Transverse colon (tissue), 4 donors: ENCODE measurements at regions not wholly inside any gene's neighbourhood (a gene's known extent, or its start where the extent isn't known, plus 50 kb on each side); places are given as distances from the start of the nearest gene placed in this dataset.

Source experiments
- CTCF ChIP-seq, 5 experiments: fragments of 200-600 bp in 3 of 5; fragments of 450-650 bp in 2 of 5; sonication (generic) in 3 of 5; IDR thresholded peaks; 1 replicate in 2 of 5; 2 replicates in 3 of 5; pipeline ENCODE4 v1.5.1; 2016 to 2017; ENCODE audit warnings: antibody characterized with exemption in 5 of 5, inconsistent platforms in 3 of 5, mild to moderate bottlenecking in 2 of 5, moderate library complexity in 1 of 5
- POLR2A ChIP-seq: fragments of 450-650 bp; IDR thresholded peaks from one replicate; pipeline ENCODE4 v1.6.1; 2016; ENCODE audit warnings: antibody characterized with exemption, mild to moderate bottlenecking, moderate library complexity
- POLR2AphosphoS5 ChIP-seq, 3 donors: sonication (generic); formaldehyde crosslinking; IDR thresholded peaks; one replicate each; pipeline ENCODE4 v1.6.1; 2016; ENCODE audit warnings: antibody characterized with exemption in 3 of 3

GRCh38 chr2:147501968-147502367 is 342.9 kb upstream of the ACVR2A start:
- TF ChIP-seq CTCF (IDR thresholded peaks at IDR 0.05), result no peak
- TF ChIP-seq POLR2AphosphoS5 (IDR thresholded peaks at IDR 0.05), result no peak
- no peak for TF ChIP-seq POLR2A
